Adrenal gland (tissue), 5 donors: ENCODE measurements at regions not wholly inside any gene's neighbourhood (a gene's known extent, or its start where the extent isn't known, plus 50 kb on each side); places are given as distances from the start of the nearest gene placed in this dataset.

Experiments
- POLR2A ChIP-seq, 2 donors: fragments of 450-650 bp; IDR thresholded peaks; one replicate each; pipeline ENCODE4 v1.6.1; 2017; ENCODE audit warnings: antibody characterized with exemption in 2 of 2, mild to moderate bottlenecking in 2 of 2, moderate library complexity in 1 of 2
- TF ChIP-seq, protein P1 (sequence below), 6 experiments: fragments of 450-650 bp in 4 of 6; fragments of 200-600 bp in 2 of 6; sonication (generic) in 1 of 6; IDR thresholded peaks; 1 replicate in 5 of 6; 2 replicates in 1 of 6; pipeline versions ENCODE4 v1.5.1 to v1.8.0; 2016 to 2021; ENCODE audit warnings: antibody characterized with exemption in 6 of 6, mild to moderate bottlenecking in 2 of 6, moderate library complexity in 1 of 6
- donor health status: DM: no; HTN: no; CAD: no.

GRCh38 chr20:4480104-4480503, 206.2 kb upstream of the PRNP start:
- TF ChIP-seq POLR2A (IDR thresholded peaks at IDR 0.05): no peak
- TF ChIP-seq, protein P1, sequence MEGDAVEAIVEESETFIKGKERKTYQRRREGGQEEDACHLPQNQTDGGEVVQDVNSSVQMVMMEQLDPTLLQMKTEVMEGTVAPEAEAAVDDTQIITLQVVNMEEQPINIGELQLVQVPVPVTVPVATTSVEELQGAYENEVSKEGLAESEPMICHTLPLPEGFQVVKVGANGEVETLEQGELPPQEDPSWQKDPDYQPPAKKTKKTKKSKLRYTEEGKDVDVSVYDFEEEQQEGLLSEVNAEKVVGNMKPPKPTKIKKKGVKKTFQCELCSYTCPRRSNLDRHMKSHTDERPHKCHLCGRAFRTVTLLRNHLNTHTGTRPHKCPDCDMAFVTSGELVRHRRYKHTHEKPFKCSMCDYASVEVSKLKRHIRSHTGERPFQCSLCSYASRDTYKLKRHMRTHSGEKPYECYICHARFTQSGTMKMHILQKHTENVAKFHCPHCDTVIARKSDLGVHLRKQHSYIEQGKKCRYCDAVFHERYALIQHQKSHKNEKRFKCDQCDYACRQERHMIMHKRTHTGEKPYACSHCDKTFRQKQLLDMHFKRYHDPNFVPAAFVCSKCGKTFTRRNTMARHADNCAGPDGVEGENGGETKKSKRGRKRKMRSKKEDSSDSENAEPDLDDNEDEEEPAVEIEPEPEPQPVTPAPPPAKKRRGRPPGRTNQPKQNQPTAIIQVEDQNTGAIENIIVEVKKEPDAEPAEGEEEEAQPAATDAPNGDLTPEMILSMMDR (IDR thresholded peaks at IDR 0.05): no peak
